ENCODE measurements at regions not wholly inside any gene's neighbourhood (a gene's known extent, or its start where the extent isn't known, plus 50 kb on each side); places are given as distances from the start of the nearest gene placed in this dataset.

- DNase-seq = no peak
- Histone ChIP-seq H3K4me3 (no peak overlapping the region), H3K27me3 (ENCODE audit: low read depth) (peaks cover 21% of the 10 kb centered on the region), H3K36me3 (no peaks in the 10 kb centered on the region), H3K9me3 (replicated peaks) (no peaks in the 10 kb centered on the region), H3K4me1 (peaks cover 13% of the 10 kb centered on the region), H3K27ac (replicated peaks) (no peak overlapping the region)
- intact Hi-C loops (cut with micrococcal nuclease) = no loop called here
- TF ChIP-seq CTCF (IDR thresholded peaks at IDR 0.05; ENCODE audit: borderline replicate concordance) = no peak
These were observed 68.9 kb upstream of the PARP1 start for GRCh38 chr1:226476648-226477319.

- DNase-seq = no peak
- Histone ChIP-seq H3K36me3 (no peaks in the 10 kb centered on the region), H3K27ac (replicated peaks) (no peak overlapping the region), H3K9me3 (replicated peaks) (no peaks in the 10 kb centered on the region), H3K4me3 (no peak overlapping the region), H3K4me1 (peaks cover 6% of the 10 kb centered on the region), H3K27me3 (ENCODE audit: low read depth) (peaks cover 48% of the 10 kb centered on the region)
- intact Hi-C loops (cut with micrococcal nuclease) = no loop called here
- TF ChIP-seq CTCF (IDR thresholded peaks at IDR 0.05; ENCODE audit: borderline replicate concordance) = no peak
These were observed 69.1 kb upstream of the STUM start for GRCh38 chr1:226479474-226479873.

- Histone ChIP-seq H3K27ac (replicated peaks) (no peak overlapping the region), H3K4me3 (no peak overlapping the region), H3K9me3 (replicated peaks) (no peaks in the 10 kb centered on the region), H3K27me3 (ENCODE audit: low read depth) (peaks cover 57% of the 10 kb centered on the region), H3K4me1 (no peaks in the 10 kb centered on the region), H3K36me3 (no peaks in the 10 kb centered on the region)
- intact Hi-C loops (cut with micrococcal nuclease) = no loop called here
- no peak for TF ChIP-seq CTCF (IDR thresholded peaks at IDR 0.05; ENCODE audit: borderline replicate concordance)
- DNase-seq = no peak
These were observed 68.1 kb upstream of the STUM start for GRCh38 chr1:226480461-226480860.

- Histone ChIP-seq H3K4me3 (no peak overlapping the region), H3K4me1 (no peaks in the 10 kb centered on the region), H3K36me3 (no peaks in the 10 kb centered on the region), H3K9me3 (replicated peaks) (peaks cover 3% of the 10 kb centered on the region), H3K27me3 (ENCODE audit: low read depth) (peaks cover 61% of the 10 kb centered on the region), H3K27ac (replicated peaks) (no peak overlapping the region)
- no peak for TF ChIP-seq CTCF (IDR thresholded peaks at IDR 0.05; ENCODE audit: borderline replicate concordance)
- no peak for DNase-seq
- intact Hi-C loops (cut with micrococcal nuclease) = no loop called here
These were observed 67.4 kb upstream of the STUM start for GRCh38 chr1:226481133-226481532.

- peaks cover 66% of the 10 kb centered on the region for H3K27me3 ChIP-seq (ENCODE audit: low read depth)
- H3K4me1 ChIP-seq = no peaks in the 10 kb centered on the region
- intact Hi-C loops (cut with micrococcal nuclease) = no loop called here
- no peak for TF ChIP-seq CTCF (IDR thresholded peaks at IDR 0.05; ENCODE audit: borderline replicate concordance)
- DNase-seq = no peak
- peaks cover 9% of the 10 kb centered on the region for H3K9me3 ChIP-seq (replicated peaks)
- H3K36me3 ChIP-seq = no peaks in the 10 kb centered on the region
- no peak overlapping the region for H3K4me3 ChIP-seq
- H3K27ac ChIP-seq (replicated peaks) = no peak overlapping the region
These were observed 66.4 kb upstream of the STUM start for GRCh38 chr1:226482196-226482595.

All from left ventricle myocardium inferior (tissue), 1 donor.